ENCODE measurements at regions not wholly inside any gene's neighbourhood (a gene's known extent, or its start where the extent isn't known, plus 50 kb on each side); places are given as distances from the start of the nearest gene placed in this dataset.

GRCh38 chr2:176687944-176688343 lies 418.7 kb downstream of the MTX2 start:
- TF ChIP-seq CHD2 (IDR thresholded peaks at IDR 0.05; ENCODE audit: low read length, partially characterized antibody): no peak
- TF ChIP-seq HDAC2 (IDR thresholded peaks at IDR 0.05): no peak
- no peak for TF ChIP-seq POLR2AphosphoS2 (conservative IDR thresholded peaks at IDR 0.05; ENCODE audit: low read length)
- no peak for TF ChIP-seq E2F6 (IDR thresholded peaks at IDR 0.05; ENCODE audit: borderline replicate concordance, low read depth)
- no peak for TF ChIP-seq CBX2 (IDR thresholded peaks at IDR 0.05; ENCODE audit: borderline replicate concordance, low read depth)
- no peak for TF ChIP-seq HES2 (IDR thresholded peaks at IDR 0.05)
- no peak for TF ChIP-seq ZSCAN20 (CRISPR knock-in tag; IDR thresholded peaks at IDR 0.05)
- no peak for TF ChIP-seq GATA3 (IDR thresholded peaks at IDR 0.05; ENCODE audit: borderline replicate concordance)
- TF ChIP-seq TFCP2L1 (CRISPR knock-in tag; IDR thresholded peaks at IDR 0.05): no peak
- no peak for TF ChIP-seq EP300 (IDR thresholded peaks at IDR 0.05)
- no peak for TF ChIP-seq JUNB (IDR thresholded peaks at IDR 0.05)
- no peak for TF ChIP-seq RAD21 (conservative IDR thresholded peaks at IDR 0.05 in 1 of 2, IDR thresholded peaks at IDR 0.05 in 1 of 2)
- no peak for TF ChIP-seq NPAS2 (CRISPR knock-in tag; IDR thresholded peaks at IDR 0.05; ENCODE audit: borderline replicate concordance)
- no peak for TF ChIP-seq KDM5A (IDR thresholded peaks at IDR 0.05)
- TF ChIP-seq RARB (CRISPR knock-in tag; IDR thresholded peaks at IDR 0.05): no peak
- ATAC-seq: no peak
- Histone ChIP-seq H3K4me3 (no peak overlapping the region), H3K4me2 (no peak overlapping the region), H3K27ac (no peak overlapping the region), H3K4me1 (no peaks in the 10 kb centered on the region), H3K9me3 (no peaks in the 10 kb centered on the region)
- DNase-seq (ENCODE audit: low read depth in 1 of 2, low spot score in 1 of 2): no peak
- WGBS (ENCODE audit: missing lambda C conversion rate): 0% methylated on average over 1 of the region's 1 CpG
- ChIA-PET CTCF (interaction anchor here (1.1 to 1.7 kb wide), 2 partner anchors 23 to 547 kb away, joined by 3 to 6 read pairs; no protein-coding TSS in a partner anchor), POLR2A (no interaction called here)
- no peak for FAIRE-seq

GRCh38 chr2:176689711-176690110 lies 420.5 kb downstream of the MTX2 start:
- ChIA-PET POLR2A (no interaction called here), CTCF (interaction anchor here (0.5 kb wide), 1 partner anchor 162 kb away, joined by 3 read pairs; no protein-coding TSS in a partner anchor)
- ATAC-seq (no peak), DNase-seq (ENCODE audit: low read depth in 1 of 2, low spot score in 1 of 2) (no peak), FAIRE-seq (no peak)
- 4% methylated on average over 1 of the region's 1 CpG for WGBS (ENCODE audit: missing lambda C conversion rate)
- no peak for TF ChIP-seq ZSCAN20 (CRISPR knock-in tag; IDR thresholded peaks at IDR 0.05)
- TF ChIP-seq FOSB (CRISPR knock-in tag; IDR thresholded peaks at IDR 0.05): no peak
- TF ChIP-seq EP300 (IDR thresholded peaks at IDR 0.05): no peak
- no peak for TF ChIP-seq NPAS2 (CRISPR knock-in tag; IDR thresholded peaks at IDR 0.05; ENCODE audit: borderline replicate concordance)
- TF ChIP-seq JUN (IDR thresholded peaks at IDR 0.05): no peak
- no peak for TF ChIP-seq HEYL (CRISPR knock-in tag; IDR thresholded peaks at IDR 0.05)
- no peak for TF ChIP-seq RNF2 (IDR thresholded peaks at IDR 0.05; ENCODE audit: borderline replicate concordance, low read depth)
- TF ChIP-seq FOSL2 (IDR thresholded peaks at IDR 0.05): no peak
- TF ChIP-seq FOSL2 (CRISPR knock-in tag; IDR thresholded peaks at IDR 0.05): no peak
- TF ChIP-seq GATA3 (IDR thresholded peaks at IDR 0.05; ENCODE audit: borderline replicate concordance): no peak
- TF ChIP-seq HES2 (IDR thresholded peaks at IDR 0.05): no peak
- no peak for TF ChIP-seq HMGXB4 (CRISPR knock-in tag; IDR thresholded peaks at IDR 0.05; ENCODE audit: borderline replicate concordance)
- TF ChIP-seq ZNF302 (CRISPR knock-in tag; IDR thresholded peaks at IDR 0.05): no peak
- TF ChIP-seq CBX2 (IDR thresholded peaks at IDR 0.05; ENCODE audit: borderline replicate concordance, low read depth): no peak
- TF ChIP-seq FOXS1 (CRISPR knock-in tag; IDR thresholded peaks at IDR 0.05): no peak
- Histone ChIP-seq H3K4me3 (no peak overlapping the region), H3K27ac (no peak overlapping the region), H3K9me3 (no peaks in the 10 kb centered on the region), H3K4me2 (no peak overlapping the region), H3K4me1 (no peaks in the 10 kb centered on the region)

All from A549 (cell line).